ENCODE measurements at regions not wholly inside any gene's neighbourhood (a gene's known extent, or its start where the extent isn't known, plus 50 kb on each side); places are given as distances from the start of the nearest gene placed in this dataset.

DNA sequence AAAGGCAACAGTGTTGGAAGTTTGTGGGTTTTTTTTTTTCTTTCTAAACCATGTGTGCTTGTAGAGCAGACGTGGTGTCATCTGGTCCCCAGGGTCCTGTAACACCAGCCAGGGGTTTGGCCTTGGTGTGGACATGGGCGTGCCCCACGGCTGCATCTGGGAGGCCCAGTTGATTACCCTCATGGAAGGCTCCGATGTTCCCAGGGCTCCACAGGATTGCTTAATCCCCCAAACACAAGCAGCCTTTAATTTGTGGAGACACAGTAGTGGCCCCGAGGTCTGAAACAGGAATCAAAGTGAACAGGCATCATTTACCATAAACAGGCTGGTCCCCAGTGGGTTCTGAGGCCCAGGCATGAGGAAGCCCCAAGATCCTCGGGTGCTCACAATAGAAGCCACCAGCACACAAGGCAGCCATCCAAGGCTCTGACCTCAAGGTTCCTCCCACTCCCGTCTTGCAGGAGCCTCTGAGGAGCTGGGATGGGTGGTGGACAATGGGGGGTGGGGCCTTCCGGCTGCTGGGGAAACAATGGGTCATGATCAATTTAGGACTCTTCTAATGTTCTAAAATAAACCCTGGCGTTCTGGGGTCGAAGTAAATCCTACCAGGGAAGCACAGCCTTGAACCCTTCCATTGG is 115.0 kb upstream of the CD82 start:
- intact Hi-C loops (cut with DNase I), result no loop called here
- Histone ChIP-seq H3K4me1 (peaks cover 0 to 22% (median 8%) of the 10 kb centered on the region in 12 donors), H3K36me3 (no peaks in the 10 kb centered on the region), H3K27ac (peak overlapping the region in 9 of 12 donors; percentile 15 to 80 (median 63)), H3K4me3 (no peak overlapping the region), H3K9me3 (no peaks in the 10 kb centered on the region), H3K27me3 (no peaks in the 10 kb centered on the region)
- WGBS, 4 donors, result 53 to 68% (median 56%) methylated on average over 10 of the region's 10 CpGs
- DNase-seq, result peak in 4 of 5 donors; percentile 64 to 79 (median 72)
- TF ChIP-seq POLR2A (IDR thresholded peaks at IDR 0.05), result peak in 1 of 2 donors; percentile 13
- TF ChIP-seq, protein P1, sequence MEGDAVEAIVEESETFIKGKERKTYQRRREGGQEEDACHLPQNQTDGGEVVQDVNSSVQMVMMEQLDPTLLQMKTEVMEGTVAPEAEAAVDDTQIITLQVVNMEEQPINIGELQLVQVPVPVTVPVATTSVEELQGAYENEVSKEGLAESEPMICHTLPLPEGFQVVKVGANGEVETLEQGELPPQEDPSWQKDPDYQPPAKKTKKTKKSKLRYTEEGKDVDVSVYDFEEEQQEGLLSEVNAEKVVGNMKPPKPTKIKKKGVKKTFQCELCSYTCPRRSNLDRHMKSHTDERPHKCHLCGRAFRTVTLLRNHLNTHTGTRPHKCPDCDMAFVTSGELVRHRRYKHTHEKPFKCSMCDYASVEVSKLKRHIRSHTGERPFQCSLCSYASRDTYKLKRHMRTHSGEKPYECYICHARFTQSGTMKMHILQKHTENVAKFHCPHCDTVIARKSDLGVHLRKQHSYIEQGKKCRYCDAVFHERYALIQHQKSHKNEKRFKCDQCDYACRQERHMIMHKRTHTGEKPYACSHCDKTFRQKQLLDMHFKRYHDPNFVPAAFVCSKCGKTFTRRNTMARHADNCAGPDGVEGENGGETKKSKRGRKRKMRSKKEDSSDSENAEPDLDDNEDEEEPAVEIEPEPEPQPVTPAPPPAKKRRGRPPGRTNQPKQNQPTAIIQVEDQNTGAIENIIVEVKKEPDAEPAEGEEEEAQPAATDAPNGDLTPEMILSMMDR (IDR thresholded peaks at IDR 0.05), result no peak
- peak; percentile 73 to 90 (median 76) for ATAC-seq

DNA sequence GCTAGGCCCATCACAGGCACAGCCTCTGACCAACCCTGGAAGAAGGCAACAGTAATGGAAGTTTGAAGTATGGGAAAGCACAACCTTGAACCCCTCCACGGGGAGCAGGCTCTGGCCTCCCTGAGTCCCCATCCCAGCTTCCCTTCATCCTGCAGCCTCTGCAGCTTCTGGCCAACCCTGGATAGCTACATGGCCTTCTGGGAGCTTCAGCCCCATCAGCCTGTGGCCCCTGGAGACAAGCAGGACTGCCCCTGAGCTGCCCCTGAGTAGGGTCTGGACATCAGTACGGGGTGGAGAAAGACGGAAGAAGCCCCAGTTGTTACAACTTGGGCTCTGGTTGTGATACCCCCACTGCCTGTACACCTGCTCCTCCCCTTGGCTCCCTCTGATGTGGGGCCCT is 113.8 kb upstream of the CD82 start:
- H3K9me3 ChIP-seq, result no peaks in the 10 kb centered on the region
- no peak for TF ChIP-seq POLR2A (IDR thresholded peaks at IDR 0.05)
- TF ChIP-seq, protein P1 (IDR thresholded peaks at IDR 0.05), result no peak
- no peak overlapping the region for H3K4me3 ChIP-seq
- ATAC-seq (no peak), DNase-seq (no peak)
- H3K27me3 ChIP-seq, result no peaks in the 10 kb centered on the region
- peak overlapping the region in 3 of 12 donors; percentile 15 to 80 (median 47) for H3K27ac ChIP-seq
- intact Hi-C loops (cut with DNase I), result no loop called here
- no peaks in the 10 kb centered on the region for H3K36me3 ChIP-seq
- H3K4me1 ChIP-seq, result peaks cover 0 to 22% (median 8%) of the 10 kb centered on the region in 12 donors
- 91 to 93% (median 92%) methylated on average over 3 of the region's 3 CpGs for whole genome bisulfite sequencing, 4 donors

GRCh38 chr11:44452827-44453572 is 112.5 kb upstream of the CD82 start:
- intact Hi-C loops (cut with DNase I), result no loop called here
- Histone ChIP-seq H3K4me3 (no peak overlapping the region), H3K9me3 (no peaks in the 10 kb centered on the region), H3K4me1 (peaks cover 0 to 22% (median 8%) of the 10 kb centered on the region in 12 donors), H3K27me3 (no peaks in the 10 kb centered on the region), H3K27ac (peak overlapping the region in 5 of 12 donors; percentile 27 to 30 (median 29)), H3K36me3 (no peaks in the 10 kb centered on the region)
- DNase-seq (peak in 2 of 5 donors; percentile 25 to 41), ATAC-seq (peak in 2 of 4 donors; percentile 11 to 30)
- TF ChIP-seq, protein P1 (IDR thresholded peaks at IDR 0.05), result no peak
- no peak for TF ChIP-seq POLR2A (IDR thresholded peaks at IDR 0.05)
- 64 to 68% (median 67%) methylated on average over 8 to 10 of the region's 10 CpGs for WGBS, 4 donors

DNA sequence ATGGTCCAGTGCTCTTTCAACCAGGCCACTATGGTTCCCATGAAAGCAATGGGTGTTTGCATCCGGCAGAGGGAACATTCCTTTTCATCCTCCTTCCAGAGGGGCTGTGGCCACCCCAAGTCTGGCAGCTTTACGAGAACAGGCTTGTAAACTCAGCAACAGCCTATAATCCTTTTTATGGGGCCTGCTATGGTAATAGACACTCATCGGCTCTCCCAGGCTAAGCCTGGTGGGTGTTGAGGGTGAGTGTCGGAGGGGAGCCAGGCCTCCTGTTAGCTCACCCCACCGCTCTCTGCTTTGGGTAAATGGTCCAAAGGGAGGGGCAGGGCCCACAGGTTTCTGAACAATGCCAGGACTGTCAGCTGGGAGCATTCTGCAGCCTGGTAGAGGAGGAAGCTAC is 111.6 kb upstream of the CD82 start:
- ATAC-seq, result no peak
- TF ChIP-seq, protein P1 (IDR thresholded peaks at IDR 0.05), result no peak
- intact Hi-C loops (cut with DNase I), result no loop called here
- H3K36me3 ChIP-seq, result no peaks in the 10 kb centered on the region
- no peaks in the 10 kb centered on the region for H3K27me3 ChIP-seq
- H3K9me3 ChIP-seq, result no peaks in the 10 kb centered on the region
- 91 to 93% (median 92%) methylated on average over 4 to 5 of the region's 5 CpGs for whole genome bisulfite sequencing, 4 donors
- DNase-seq, result no peak
- peak overlapping the region in 1 of 12 donors; percentile 27 for H3K27ac ChIP-seq
- H3K4me3 ChIP-seq, result no peak overlapping the region
- H3K4me1 ChIP-seq, result peaks cover 0 to 22% (median 8%) of the 10 kb centered on the region in 12 donors
